G401.6 (cell line): ENCODE measurements at regions not wholly inside any gene's neighbourhood (a gene's known extent, or its start where the extent isn't known, plus 50 kb on each side); places are given as distances from the start of the nearest gene placed in this dataset.

Experiments used
- FAIRE-seq: peaks from 2 replicates; lab custom pipeline; 2012; peaks lifted over from hg19 to GRCh38; lab: Jason Lieb, UNC

DNA sequence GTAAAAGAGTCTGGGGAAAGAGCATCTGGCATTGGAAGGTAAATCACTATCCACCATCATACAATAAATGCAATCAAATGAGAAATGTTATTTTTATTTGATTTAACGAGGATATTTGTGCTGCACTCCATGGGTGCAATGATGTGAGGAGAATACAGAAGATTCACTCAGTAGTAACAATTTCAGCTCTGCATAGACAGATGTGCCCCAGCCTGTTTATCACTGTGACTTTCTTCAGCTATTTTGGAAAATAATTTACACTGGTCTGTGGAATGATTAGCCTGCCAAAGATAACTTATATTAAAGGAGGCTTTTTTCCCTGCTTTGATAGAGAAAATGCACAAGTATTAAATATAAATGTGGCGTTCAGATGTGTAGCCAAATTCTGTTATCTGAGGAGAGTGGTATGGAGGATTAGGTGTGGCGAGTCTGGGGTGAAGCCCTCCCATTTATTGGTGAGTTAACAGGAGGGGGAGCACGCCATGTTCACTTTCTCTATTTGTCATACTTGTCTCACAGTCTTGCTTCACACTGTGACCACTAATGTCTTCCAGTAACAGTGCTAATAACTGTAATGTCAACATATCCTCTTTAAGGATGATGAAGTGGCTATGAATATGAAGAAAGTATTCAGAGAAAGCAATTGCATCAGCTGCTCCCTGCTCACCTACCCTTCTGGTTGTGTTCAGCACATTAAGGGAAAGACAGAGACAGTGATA, 645.6 kb downstream of the MMUT start:
- no peak for FAIRE-seq

DNA sequence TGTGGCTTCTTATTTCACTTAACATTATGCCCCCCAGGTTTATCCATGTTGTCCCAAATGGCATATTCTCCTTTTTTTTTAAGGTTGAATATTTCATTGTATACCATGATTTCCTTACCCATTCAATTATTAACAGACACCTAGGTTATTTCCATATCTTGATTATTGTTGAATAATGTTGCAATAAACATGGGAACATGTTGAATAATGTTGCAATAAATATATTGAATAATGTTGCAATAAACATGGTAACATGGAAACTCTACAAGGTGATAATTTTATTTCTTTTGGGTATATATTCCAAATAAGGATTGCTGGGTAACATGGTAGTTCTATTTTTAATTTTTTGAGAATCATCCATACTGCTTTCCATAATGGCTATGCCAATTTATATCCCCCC, 648.1 kb downstream of the MMUT start:
- no peak for FAIRE-seq

DNA sequence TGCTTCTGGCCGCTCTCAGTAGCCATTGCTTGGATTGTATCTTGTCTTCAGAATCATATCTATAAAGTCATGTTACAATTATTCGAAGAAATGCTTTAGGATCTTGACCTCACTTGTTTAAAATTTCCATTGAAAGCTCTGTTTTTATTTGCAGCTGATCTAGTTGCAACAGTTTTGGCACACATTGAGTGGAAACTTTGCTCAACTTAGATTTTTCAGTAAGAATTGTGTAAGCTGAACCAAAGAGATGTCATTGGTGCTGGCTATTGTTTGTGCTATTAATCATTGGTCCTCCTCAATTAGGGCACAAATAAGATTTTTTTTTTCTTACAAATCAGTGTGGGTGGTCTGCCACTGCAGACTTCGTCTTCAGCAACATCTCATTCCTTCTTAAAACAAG, 649.2 kb downstream of the MMUT start:
- FAIRE-seq = no peak

DNA sequence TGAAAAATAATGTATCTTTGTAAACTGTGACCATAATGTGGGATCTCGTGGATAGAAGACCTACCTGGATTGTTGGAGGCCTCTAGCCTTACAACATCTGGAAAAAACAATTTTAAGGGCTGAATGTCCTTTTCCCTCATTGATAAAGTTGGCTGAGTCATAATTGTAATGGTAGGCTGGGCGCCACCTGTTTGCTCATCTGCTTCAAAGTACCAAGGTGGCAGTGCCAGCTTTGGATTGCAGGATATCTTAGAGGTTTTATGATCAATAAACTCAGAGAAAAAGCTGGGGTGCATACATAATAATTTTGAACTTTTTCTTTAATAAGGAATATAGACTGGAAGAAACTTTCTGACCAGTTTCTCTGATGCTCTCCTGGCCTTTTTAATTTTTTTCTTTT, 653.4 kb downstream of the MMUT start:
- no peak for FAIRE-seq

DNA sequence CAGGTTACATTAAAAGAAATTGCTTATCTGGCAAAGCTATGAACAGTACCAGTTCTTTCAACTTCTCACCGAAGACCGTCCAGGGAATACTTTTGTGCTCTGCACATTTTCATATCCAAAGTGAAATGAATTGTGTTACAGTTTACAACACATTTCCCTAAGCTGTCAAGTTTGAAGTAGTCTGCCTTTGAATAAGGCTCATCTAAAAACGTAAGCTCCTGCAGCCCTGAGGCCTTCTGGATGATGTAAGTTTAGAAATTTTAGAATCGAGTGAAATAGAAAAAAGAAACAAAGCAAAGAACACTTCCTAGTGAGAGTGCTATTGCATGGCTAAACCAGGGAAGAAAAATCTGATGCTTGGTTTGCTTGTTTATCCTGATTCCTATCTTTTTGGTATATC, 653.8 kb downstream of the MMUT start:
- no peak for FAIRE-seq

DNA sequence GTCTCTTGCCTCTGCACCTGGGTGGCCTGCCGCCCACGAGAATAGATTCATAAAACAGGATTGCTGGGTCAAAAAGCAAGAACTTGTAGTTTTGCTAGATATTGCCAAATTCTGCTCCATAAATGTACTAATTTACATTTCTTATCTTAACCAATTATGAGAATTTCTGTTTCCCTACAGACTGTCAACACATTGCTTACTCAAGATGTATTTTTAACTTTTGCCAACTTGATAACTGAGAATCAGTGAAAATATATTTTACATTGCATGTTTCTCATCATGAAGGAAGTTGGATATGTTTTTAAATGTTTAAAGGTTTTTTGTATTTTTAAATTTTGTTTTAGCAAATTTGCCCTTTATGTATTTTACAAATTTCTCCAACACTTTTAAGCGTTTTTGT, 664.8 kb downstream of the MMUT start:
- FAIRE-seq = no peak

DNA sequence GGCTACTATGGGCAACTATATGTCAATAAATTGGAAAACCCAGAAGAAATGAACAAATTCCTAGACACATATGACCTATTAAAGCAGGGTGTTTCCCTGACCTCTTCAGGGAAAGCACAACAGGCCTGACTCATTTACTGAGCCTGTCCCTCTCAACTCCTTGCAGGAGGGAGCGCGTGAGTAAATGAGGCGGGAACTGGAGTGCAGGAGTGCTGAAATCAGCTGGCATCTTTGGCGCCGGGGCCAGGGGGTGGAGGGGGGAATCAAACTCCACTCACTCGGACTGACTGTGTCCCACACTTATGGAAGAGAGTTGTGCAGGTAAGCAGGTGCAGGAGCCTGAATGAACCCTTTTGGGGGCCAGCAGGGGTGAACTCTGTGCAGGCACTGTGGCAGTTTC, 671.2 kb upstream of the PTCHD4 start:
- FAIRE-seq = no peak

DNA sequence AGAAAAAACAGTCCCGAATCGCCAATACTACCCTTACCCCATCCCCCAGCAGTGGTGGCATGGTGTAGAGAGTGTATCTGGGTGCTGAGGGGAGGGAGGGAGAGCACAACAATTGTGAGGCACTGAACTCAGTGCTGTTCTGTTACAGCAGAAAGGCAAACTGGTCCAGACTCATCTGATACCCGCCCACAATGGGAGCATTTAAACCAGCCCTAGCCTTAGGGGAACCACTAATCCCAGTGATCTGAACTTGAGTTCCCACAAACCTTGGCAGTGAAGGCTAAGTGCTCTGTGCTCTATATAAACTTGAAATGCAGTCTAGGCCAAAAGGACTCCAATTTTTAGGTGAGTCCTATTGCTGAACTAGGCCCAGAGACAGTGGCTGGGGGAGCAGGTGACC, 666.4 kb upstream of the PTCHD4 start:
- FAIRE-seq = no peak

DNA sequence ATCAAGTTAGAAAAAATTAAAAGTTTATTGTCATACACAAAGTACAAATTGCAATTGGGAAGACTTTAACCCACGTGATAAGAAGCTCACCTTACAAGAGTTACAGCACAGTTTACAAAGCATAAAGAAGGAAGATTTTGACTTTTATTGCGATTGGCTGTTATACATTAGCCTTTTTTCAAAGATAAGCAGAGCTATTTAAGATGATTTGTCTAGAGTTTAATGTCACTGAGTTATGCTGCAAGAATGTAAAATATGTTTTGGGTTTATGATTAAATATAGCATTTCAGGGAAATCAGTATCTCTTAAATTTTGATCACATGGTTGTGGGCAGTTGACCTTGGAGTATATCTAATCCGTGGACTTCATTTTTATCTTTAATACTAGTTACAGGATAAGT, 664.2 kb upstream of the PTCHD4 start:
- no peak for FAIRE-seq

DNA sequence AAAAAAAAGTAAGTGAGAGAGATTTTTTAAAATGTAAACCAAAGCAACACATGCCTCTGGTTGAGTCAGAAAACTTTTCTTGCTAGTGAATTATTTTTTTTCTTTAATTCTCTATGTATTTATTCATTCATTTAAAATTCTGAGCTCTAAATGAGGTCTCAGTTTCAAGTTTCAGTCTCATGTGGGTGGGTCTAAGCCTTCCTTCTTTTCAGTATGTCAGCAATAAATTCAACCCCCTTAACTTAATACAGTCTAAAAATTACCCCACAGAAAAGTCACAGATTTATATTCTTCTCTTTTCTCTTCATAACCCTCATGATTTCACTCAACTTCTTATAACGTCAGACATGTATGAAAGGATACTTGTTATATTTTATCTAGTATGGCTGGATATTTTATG, 663.3 kb upstream of the PTCHD4 start:
- FAIRE-seq = no peak

DNA sequence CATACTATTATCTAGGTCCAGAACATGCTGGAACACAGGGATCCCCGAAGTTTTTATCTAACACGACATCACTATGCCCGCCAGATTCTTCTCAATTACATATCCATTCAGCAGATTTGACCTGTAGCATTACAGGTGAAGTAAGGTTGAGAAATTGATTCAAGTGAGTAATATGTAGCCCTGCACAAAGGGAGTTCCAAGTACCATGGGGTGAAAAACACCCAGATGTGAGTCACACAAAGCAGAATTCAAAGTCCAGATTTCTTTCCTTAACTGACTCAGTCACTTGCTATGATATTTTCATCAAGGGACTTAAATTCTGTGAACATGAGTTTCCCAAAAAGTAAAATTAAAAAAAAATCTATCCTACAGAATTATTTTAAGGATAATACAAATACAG, 655.4 kb upstream of the PTCHD4 start:
- FAIRE-seq = no peak

DNA sequence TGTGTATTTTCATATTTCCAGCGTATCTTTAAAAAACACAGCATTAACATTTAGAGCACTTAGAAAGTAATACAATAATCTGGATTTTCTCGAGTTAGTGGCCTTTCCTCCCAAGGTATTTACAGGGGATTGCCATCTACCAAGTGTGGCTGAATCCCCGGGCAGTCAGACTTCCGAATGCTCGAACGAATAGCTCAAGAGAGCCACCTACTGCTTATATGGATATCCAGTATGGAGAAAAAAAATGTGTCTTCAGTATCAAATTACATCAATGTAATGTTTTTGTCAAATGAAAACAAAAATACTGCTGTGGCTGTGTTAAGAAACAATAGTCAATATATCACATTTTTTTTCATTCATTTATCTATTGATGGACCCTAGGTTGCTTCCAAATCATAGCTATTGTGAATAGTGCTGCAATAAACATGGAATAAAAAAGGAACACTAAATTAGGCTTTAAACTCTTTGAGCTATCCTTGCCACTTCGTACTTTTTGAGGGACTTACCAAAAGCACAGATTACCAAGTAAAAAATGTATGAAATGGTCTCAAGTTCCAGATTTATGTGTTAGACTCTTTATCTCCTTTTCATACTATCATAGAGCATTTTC, 654.5 kb upstream of the PTCHD4 start:
- no peak for FAIRE-seq

DNA sequence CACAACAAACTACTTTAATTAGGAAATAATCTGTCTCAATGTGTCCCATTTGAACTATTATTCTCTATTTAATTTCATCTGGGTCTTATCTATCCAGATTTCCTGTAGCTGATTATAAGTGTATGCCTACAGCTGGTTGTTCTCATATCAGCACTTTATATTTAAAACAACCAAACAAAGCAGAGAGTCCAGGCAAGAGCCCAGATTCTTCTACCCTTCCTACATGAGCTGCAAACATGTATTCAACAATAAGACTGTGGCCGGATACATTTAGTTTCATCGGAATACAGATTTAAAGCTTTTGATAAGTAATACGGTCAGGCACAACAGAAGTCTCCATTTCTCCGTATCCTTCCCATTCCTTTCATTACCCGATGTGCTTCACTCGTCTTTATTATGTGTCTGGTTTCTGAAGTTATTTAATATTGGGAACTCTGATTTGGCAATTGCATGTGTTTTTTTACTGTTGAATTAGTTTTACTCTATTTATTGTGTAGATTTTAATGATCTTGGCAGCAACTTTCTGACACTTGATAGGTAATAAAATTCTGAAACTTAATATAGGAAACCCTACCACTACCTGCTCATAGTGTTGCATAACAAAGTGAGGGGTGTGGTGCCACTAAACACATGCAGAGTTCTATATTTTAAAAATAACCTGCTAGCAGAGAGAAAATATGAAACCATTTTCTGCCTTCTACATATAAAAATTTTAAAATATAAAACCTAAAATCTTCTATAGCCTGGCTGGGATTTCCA, 653.5 kb upstream of the PTCHD4 start:
- FAIRE-seq = no peak

DNA sequence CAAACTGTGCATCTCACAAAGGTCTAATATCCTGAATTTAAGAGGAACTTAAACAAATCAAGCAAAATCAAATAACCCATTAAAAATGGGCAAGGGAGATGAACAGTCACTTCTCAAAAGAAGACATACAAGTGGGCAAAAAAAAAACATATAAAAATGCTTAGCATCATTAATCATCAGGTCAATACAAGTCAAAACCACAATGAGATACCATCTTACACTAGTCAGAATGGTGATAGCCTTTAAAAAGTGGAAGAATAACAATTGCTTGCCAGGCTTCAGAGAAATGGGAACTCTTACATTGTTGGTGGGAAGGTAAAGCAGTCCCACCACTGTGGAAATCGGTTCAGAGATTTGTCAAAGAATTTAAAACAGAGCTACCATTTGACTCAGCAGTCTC, 646.7 kb upstream of the PTCHD4 start:
- FAIRE-seq = no peak

DNA sequence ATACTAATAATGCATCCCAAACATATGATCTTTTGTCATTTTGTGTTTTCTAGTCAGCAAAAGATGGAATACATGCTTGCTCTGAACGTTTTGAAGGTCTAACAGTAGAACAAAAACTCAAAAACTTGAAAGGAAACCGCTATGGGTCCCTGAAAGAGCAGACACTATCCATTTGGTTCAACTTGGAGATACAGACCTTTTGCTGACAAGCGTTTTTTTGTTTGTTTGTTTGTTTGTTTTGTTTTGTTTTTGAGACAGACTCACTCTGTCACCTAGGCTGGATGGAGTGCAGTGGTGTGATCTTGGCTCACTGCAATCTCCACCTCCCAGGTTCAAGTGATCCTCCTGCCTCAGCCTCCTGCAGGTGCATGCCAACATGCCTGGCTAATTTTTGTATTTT, 644.3 kb upstream of the PTCHD4 start:
- no peak for FAIRE-seq

DNA sequence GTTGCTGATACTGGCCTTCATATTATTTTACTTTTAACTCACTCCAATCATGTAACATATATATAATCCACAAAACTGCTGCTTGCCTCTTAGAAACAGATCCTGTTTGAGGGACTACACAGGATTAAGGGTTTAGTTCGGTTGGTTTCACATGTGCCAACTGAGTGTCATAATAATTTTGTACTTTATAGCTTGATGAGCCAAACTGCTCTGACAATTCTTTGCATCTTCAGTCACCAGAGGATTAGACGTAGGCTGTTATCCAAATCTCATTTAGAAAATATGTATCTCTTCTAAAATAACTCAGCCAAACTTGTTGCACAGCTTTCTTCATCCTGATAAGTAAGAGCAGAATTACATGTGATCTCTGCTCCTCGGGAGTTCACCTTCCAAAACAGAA, 643.6 kb upstream of the PTCHD4 start:
- no peak for FAIRE-seq

DNA sequence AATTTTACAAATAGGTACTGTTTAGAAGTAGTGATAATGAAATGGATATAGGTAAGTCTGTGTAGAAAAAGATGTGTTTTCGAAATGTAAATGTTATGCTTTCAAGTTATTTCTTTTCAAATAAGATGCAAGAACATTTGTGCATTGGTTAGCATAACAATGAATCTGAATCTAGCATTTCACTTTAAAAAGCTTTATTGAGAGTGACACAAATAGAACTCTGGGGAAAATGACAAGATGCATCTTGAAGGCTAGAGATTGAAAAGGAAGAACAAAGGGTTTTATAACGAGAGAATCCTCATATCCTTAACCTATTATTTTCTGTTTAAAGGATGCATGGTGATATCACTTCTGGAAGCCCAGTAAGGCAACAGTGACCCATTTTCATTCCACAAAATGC, 639.9 kb upstream of the PTCHD4 start:
- no peak for FAIRE-seq

DNA sequence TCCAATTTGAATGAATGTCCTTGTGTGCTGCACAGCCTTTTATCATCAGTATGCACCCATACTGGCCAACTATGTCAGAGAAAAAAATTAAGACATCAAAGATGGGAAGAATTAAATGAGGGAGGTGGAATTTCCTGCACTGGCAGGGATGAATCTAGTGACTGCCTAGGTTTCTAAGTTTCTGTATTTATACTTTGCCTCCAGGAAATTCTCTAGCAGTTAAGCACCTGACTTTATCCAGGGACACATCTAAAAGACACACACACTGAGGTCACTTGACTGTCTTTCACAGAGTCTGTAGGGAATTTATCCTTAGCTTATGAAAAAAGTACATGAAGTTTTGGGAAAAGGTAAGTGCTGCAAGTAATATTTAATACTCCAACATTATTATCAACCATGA, 636.5 kb upstream of the PTCHD4 start:
- no peak for FAIRE-seq

DNA sequence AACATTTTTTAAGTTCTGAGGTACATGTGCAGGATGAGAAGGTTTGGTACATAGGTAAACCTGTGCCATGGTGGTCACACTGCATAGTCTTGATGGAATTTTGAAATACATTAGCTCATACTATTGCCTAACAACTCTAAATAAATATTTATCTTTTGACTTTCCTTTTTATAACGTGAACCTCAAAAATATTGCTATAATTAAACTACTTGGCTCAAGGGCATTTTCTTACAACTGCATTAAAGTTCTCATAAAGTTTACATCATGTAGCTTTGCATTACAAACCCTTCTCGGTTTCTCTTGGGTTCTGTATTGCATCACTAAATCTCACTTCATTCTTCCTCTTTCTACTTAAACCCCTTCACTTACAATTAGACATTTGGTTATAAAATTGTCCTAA, 636.0 kb upstream of the PTCHD4 start:
- no peak for FAIRE-seq

DNA sequence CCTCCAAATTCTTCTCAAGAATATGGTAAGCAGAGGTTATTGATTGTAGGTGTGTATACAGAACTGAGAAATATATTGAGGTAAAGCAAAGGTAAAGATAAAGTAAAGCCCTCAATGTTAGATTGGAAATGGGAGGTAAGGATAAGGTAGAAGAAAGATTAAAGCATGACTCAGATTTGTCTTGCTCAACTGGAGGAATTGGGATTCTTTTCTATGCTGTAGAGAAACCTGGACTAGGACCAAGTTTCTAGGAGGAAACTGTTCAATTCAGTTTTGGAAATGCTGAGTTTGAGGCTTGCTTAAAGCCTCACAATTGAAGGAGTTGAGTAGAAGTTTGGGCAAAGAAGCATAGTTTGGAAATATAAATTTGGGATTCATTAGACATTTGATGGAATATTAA, 634.0 kb upstream of the PTCHD4 start:
- no peak for FAIRE-seq

DNA sequence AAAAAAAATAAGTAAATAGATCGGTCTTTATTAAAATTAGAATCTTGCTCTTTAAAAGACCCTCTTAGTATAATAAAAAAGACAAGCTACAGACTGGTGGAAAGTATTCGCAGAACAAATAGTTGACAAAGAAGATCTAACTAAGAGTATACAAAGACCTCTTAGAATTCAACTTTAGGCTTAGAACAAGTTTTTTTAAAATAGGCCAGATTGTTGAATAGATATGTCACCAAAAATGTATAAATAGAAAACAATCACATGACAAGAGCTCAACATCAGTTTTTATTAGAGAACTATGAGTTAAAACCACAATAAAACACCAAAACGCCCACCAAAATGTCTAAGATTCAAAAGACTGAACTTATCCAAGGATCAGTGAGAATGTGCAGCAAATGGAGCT, 632.7 kb upstream of the PTCHD4 start:
- FAIRE-seq = no peak

DNA sequence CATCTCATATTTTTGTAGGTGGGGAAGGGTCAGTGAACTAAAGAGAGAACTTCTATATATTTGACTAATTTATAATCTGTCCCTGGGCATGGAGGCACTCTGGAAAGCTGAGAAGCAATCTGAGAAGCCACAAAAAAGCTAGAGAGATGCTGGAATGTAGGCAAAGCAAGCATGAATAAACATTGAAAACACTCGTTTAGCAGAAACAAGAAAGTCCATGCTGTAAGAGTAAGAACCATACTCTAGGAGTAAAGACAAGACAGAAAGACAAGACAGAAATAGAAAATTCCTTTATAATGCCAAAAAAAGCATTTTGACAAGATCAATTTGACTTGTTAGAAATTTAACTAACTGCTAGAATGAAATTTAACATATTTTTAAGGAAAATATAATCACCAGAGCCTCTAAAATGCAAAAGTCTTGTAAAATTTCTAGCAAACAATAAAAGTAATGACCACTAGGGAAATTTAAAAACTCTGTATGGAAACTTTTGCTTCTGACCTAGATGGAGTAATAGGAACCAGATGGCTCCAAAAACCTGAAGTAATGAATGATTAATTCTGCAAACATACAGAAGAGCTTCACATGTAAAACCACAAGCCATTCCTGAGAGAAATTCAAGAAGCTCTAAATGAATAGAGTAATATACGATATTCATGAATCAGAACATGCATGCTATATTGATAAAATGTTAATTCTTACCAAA, 625.7 kb upstream of the PTCHD4 start:
- FAIRE-seq = no peak

DNA sequence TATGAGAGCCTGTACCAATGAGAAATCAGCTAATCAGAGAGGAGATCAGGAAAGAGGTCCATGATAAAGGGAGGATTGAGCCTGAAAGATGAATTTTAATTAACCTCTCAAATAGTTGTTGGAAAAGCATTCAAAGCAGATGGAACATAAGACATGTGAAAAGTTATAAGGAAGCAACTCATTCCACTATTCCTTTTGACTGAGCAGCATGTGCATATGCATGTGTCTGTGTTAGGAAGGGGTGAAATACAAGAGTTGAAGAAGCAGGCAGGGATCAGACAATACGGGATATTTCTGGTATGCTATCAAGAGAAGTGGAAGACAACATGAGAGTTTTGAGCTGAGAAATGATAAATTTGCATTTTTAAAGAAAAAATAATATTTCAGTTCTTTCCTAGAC, 624.8 kb upstream of the PTCHD4 start:
- no peak for FAIRE-seq
